Activated T-helper 2 cell treated with anti-CD3 and anti-CD28 coated beads, Interferon-gamma antibody, Interleukin-2, Interleukin-4, amounts not matched to agents 10 μg/mL and 5 μg/mL and 100 μg/mL, durations not matched to agents 14 hours and 24 hours and 36 hours (primary cell): ENCODE measurements at regions not wholly inside any gene's neighbourhood (a gene's known extent, or its start where the extent isn't known, plus 50 kb on each side); places are given as distances from the start of the nearest gene placed in this dataset.

Source experiments
- DNase-seq: peaks from one replicate; pipeline ENCODE4 v3.0.0; 2021; ENCODE audit warnings: low spot score
- H3K27ac Mint-ChIP-seq: one replicate; pipeline ENCODE4 v1.8.0; 2021; ENCODE audit warnings: mixed read lengths
- H3K27me3 Mint-ChIP-seq: one replicate; pipeline ENCODE4 v1.8.0; 2021; ENCODE audit warnings: low read depth, mixed read lengths
- H3K36me3 Mint-ChIP-seq: one replicate; pipeline ENCODE4 v1.8.0; 2021; ENCODE audit warnings: low read depth, mixed read lengths
- H3K4me1 Mint-ChIP-seq: one replicate; pipeline ENCODE4 v1.8.0; 2021; ENCODE audit warnings: low read depth, mixed read lengths
- H3K4me3 Mint-ChIP-seq: one replicate; pipeline ENCODE4 v1.8.0; 2021; ENCODE audit warnings: low read depth, mild to moderate bottlenecking, moderate library complexity, mixed read lengths
- H3K9me3 Mint-ChIP-seq: one replicate; pipeline ENCODE4 v1.8.0; 2021; ENCODE audit warnings: mixed read lengths
- intact Hi-C: fragments of 100-400 bp; cut with micrococcal nuclease; formaldehyde crosslinking; loops from one replicate; pipeline ENCODE4 v1.15.1; 2023

GRCh38 chr2:2640818-2641217, 309.7 kb upstream of the MYT1L start:
- Mint-ChIP-seq H3K9me3 (no peaks in the 10 kb centered on the region), H3K27ac (no peak overlapping the region), H3K36me3 (no peaks in the 10 kb centered on the region)

DNA sequence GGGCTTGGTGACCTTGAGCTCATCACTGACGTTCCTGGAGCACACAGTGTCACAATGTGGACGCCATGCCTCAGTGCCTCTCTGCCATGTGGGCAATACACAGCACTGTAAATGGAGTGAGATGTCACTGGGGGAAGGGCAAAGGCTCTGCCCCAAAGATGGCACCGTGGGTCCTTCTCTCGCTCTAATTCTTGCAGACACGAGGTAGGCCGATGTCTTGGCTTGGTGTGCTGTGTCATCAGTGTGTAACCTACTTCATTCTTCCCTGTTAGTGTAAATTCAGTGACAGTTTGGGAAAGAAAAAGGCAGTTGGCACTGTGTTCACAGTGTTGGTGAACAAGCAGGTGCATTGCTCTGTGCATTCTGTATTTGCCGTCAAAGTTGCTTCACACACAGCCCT, 309.3 kb upstream of the MYT1L start:
- no peak overlapping the region for H3K27ac Mint-ChIP-seq
- no peaks in the 10 kb centered on the region for H3K27me3 Mint-ChIP-seq
- H3K36me3 Mint-ChIP-seq = no peaks in the 10 kb centered on the region
- H3K4me1 Mint-ChIP-seq = no peaks in the 10 kb centered on the region
- H3K9me3 Mint-ChIP-seq = no peaks in the 10 kb centered on the region
- DNase-seq = no peak
- intact Hi-C loops = no loop called here
- H3K4me3 Mint-ChIP-seq = no peak overlapping the region

More at GRCh38 chr2:2640818-2641217, 309.7 kb upstream of the MYT1L start:
- Mint-ChIP-seq H3K27me3 (no peaks in the 10 kb centered on the region), H3K4me1 (no peaks in the 10 kb centered on the region), H3K4me3 (no peak overlapping the region)
- intact Hi-C loops = no loop called here
- no peak for DNase-seq

DNA sequence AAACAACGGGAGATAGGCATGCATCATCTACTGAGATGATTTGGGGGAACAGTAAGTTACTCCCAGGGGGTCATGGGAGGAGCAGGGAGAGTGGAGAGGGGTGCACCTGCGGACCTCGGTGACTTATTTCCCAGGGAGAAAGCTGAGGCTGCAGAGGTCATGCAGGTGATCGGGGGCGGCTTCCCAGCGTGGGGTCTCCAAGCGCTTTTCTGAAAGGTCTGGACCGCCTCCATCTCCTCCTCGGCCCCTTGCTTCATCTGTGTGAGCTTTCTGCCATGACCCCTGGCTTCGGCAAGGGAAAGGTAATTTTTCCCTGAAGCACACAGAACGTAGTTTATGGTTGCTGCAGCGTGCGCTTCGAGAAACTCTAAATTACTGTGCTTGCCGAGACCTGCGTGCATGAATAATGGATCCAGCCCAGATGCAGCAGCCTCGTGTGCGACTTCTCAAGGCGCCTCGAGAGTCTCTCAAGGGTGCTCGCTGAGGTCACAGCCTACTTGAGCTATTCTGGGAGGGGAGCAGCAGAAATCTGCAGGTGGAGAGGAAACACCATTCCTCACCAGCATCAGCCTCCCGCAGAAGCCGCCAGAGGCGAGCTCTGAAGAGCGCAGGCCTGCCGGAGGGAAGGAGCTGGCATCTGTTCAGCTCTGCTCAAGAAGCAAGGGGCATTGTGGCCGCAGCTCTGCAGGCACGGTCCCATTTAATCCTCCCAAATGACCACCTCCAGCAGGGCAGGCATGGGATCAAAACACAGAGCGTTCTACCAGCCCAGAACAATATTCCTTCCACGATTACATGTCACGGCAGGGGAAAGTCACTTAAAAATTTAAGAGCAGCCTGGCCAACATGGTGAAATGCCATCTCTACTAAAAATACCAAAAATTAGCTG, 308.4 kb upstream of the MYT1L start:
- no peaks in the 10 kb centered on the region for H3K9me3 Mint-ChIP-seq
- H3K27me3 Mint-ChIP-seq = no peaks in the 10 kb centered on the region
- H3K36me3 Mint-ChIP-seq = no peaks in the 10 kb centered on the region
- no peak overlapping the region for H3K4me3 Mint-ChIP-seq
- intact Hi-C loops = no loop called here
- H3K4me1 Mint-ChIP-seq = no peaks in the 10 kb centered on the region
- no peak for DNase-seq
- H3K27ac Mint-ChIP-seq = no peak overlapping the region

DNA sequence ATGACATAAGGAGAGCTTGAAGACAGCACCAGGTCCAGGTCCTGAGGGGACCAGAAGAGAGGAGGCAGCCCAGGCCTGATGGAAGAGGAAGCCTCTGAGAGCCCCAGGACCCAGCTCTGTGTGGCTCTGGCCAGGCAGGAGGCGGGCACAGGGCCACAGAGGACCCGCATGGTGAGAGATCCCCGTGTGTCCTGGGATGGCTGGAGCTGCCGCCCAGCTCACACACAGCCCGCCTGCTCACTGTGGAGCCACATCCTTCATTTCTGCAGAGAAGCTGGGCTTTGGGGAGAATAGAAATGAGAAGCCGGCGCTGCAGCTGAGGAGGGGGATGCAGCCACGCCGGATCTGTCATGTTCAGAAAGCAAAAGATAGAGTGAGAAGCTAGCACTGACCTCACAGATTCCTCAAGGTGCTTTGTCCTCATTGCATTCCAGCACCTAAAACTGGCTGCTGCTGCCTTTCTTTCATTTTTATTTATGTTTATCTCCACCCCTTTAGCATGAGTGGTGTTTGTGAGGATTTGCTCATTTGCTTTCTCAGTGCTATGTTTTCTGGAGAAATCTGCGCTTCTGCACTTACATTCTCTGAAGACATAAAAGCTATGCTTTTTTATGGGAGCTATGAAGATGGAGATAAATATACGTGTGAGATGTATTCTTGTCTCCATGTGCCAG, 307.6 kb upstream of the MYT1L start:
- H3K36me3 Mint-ChIP-seq = no peaks in the 10 kb centered on the region
- no peak overlapping the region for H3K27ac Mint-ChIP-seq
- H3K9me3 Mint-ChIP-seq = no peaks in the 10 kb centered on the region

DNA sequence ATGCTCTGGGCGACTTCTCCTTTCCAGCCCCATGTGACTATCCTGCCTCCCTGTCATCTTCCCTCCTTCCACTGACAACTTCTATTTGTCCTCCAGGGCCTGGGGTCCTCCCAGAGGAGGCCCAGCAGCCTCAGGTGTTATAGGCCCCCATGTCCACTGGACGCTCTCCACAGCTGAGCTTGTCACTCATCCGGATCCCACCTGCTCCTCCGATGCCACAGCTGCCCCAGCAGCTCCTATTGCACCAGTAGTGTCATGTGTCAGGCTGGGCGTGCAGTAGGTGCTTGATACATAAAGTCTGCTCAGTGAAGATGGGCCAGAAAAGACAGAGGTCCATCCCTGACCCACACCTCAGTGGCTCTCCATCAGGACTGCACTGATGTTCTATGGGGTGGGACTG, 305.7 kb upstream of the MYT1L start:
- intact Hi-C loops = no loop called here
- Mint-ChIP-seq H3K9me3 (no peaks in the 10 kb centered on the region), H3K4me3 (no peak overlapping the region), H3K27ac (no peak overlapping the region), H3K4me1 (no peaks in the 10 kb centered on the region), H3K27me3 (no peaks in the 10 kb centered on the region), H3K36me3 (no peaks in the 10 kb centered on the region)
- no peak for DNase-seq

More for the DNA sequence above, 307.6 kb upstream of the MYT1L start:
- intact Hi-C loops = no loop called here
- DNase-seq = no peak
- Mint-ChIP-seq H3K27me3 (no peaks in the 10 kb centered on the region), H3K4me3 (no peak overlapping the region), H3K4me1 (no peaks in the 10 kb centered on the region)

DNA sequence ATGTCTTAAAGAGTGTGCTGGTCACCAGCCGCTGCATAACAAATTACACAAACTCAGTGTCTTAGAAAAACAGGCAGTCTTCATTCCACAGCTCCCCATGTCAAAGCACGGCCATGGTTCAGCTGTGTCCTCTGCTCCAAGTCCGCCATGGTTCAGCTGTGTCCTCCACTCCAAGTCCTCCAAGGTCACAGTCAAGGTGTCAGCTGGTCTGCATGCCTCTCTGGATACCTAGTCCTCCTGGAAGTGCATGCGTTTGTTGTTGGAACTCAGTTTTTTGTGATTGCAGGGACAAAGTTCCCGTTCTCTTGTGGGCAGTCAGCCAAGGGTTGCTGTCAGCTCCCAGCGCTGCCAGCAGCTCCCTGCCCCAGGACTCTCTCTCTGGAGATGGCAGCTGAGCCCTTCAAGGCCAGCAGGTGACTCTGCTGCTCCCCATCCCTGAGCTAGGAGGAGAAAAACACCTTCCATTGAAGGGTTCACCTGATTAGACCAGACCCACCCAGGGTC, 304.0 kb upstream of the MYT1L start:
- no peaks in the 10 kb centered on the region for H3K27me3 Mint-ChIP-seq
- intact Hi-C loops = no loop called here
- no peak for DNase-seq
- H3K27ac Mint-ChIP-seq = no peak overlapping the region
- H3K4me3 Mint-ChIP-seq = no peak overlapping the region
- H3K36me3 Mint-ChIP-seq = no peaks in the 10 kb centered on the region
- no peaks in the 10 kb centered on the region for H3K4me1 Mint-ChIP-seq
- H3K9me3 Mint-ChIP-seq = no peaks in the 10 kb centered on the region

GRCh38 chr2:2633017-2633416, 301.9 kb upstream of the MYT1L start:
- DNase-seq = no peak
- intact Hi-C loops = no loop called here
- H3K36me3 Mint-ChIP-seq = no peaks in the 10 kb centered on the region
- no peak overlapping the region for H3K27ac Mint-ChIP-seq
- H3K4me3 Mint-ChIP-seq = no peak overlapping the region
- H3K27me3 Mint-ChIP-seq = no peaks in the 10 kb centered on the region
- H3K9me3 Mint-ChIP-seq = no peaks in the 10 kb centered on the region
- no peaks in the 10 kb centered on the region for H3K4me1 Mint-ChIP-seq

- Mint-ChIP-seq H3K9me3 (no peaks in the 10 kb centered on the region), H3K36me3 (no peaks in the 10 kb centered on the region), H3K27ac (no peak overlapping the region), H3K27me3 (no peaks in the 10 kb centered on the region), H3K4me3 (no peak overlapping the region), H3K4me1 (no peaks in the 10 kb centered on the region)
- intact Hi-C loops = no loop called here
- DNase-seq = no peak
Observed at GRCh38 chr2:2623939-2624338, 292.9 kb upstream of the MYT1L start.

DNA sequence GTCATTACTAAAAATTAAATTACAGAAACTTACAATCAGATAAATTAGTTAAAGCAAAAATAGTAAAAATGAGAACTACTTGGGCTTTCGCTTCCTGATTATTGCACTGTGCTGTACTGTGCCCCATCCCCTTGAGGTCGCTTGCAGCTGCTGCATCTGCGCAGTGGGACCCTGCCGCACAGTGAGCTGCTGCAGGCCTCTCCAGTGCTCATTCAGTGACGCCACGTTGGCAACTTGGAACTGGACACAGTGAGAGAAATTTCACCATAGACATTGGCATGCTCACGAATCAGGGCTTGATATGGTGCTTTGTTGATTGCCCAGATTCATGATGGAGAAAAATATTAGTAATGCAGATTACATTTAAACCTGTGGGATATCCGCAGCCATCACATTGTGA, 290.8 kb upstream of the MYT1L start:
- H3K9me3 Mint-ChIP-seq = no peaks in the 10 kb centered on the region
- H3K27me3 Mint-ChIP-seq = peaks cover 7% of the 10 kb centered on the region
- no peak for DNase-seq
- no peak overlapping the region for H3K27ac Mint-ChIP-seq
- H3K4me3 Mint-ChIP-seq = no peak overlapping the region
- intact Hi-C loops = no loop called here
- no peaks in the 10 kb centered on the region for H3K36me3 Mint-ChIP-seq
- no peaks in the 10 kb centered on the region for H3K4me1 Mint-ChIP-seq

DNA sequence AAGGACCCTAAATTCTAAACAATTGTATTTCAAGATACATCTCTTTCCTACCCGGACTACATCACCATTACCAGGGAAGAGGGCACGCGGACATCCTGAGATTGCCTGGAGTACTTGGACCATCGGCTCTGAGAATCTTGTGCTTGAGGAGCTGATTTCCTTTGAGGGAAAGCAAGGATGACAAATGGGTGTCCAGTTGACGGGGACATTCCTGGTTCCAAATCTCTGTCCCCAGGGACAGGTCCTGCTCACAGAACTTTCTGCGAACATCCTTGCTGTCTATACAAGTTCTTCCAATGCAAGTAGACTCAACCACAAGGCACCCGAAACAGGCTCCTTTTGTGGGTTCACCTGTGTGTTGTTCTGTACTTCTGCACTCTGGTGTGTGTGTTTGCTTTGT, 289.5 kb upstream of the MYT1L start:
- Mint-ChIP-seq H3K36me3 (no peaks in the 10 kb centered on the region), H3K27ac (no peak overlapping the region), H3K4me1 (no peaks in the 10 kb centered on the region), H3K9me3 (no peaks in the 10 kb centered on the region), H3K4me3 (no peak overlapping the region), H3K27me3 (peaks cover 14% of the 10 kb centered on the region)
- intact Hi-C loops = no loop called here
- no peak for DNase-seq

GRCh38 chr2:2619995-2620394, 288.9 kb upstream of the MYT1L start:
- no peak overlapping the region for H3K4me3 Mint-ChIP-seq
- no peaks in the 10 kb centered on the region for H3K36me3 Mint-ChIP-seq
- no peaks in the 10 kb centered on the region for H3K9me3 Mint-ChIP-seq

GRCh38 chr2:2614452-2614851, 283.4 kb upstream of the MYT1L start:
- Mint-ChIP-seq H3K4me1 (peaks cover 7% of the 10 kb centered on the region), H3K27ac (no peak overlapping the region), H3K36me3 (peaks cover 9% of the 10 kb centered on the region), H3K9me3 (peaks cover 15% of the 10 kb centered on the region), H3K27me3 (peaks cover 14% of the 10 kb centered on the region), H3K4me3 (no peak overlapping the region)
- no peak for DNase-seq
- intact Hi-C loops = no loop called here

More at GRCh38 chr2:2619995-2620394, 288.9 kb upstream of the MYT1L start:
- H3K27ac Mint-ChIP-seq = no peak overlapping the region
- intact Hi-C loops = no loop called here
- no peaks in the 10 kb centered on the region for H3K4me1 Mint-ChIP-seq
- DNase-seq = no peak
- H3K27me3 Mint-ChIP-seq = peaks cover 14% of the 10 kb centered on the region
